Dermis blood vessel endothelial cell (primary cell): ENCODE measurements at regions not wholly inside any gene's neighbourhood (a gene's known extent, or its start where the extent isn't known, plus 50 kb on each side); places are given as distances from the start of the nearest gene placed in this dataset.

Experiments
- DNase-seq: peaks from one replicate; pipeline ENCODE4 v3.0.0; 2010

- DNase-seq = no peak
Observed at GRCh38 chr13:68275758-68276157, 1045.6 kb upstream of the PCDH9 start.

- no peak for DNase-seq
Observed at GRCh38 chr13:68272652-68273051, 1042.5 kb upstream of the PCDH9 start.

GRCh38 chr13:68264692-68265091 is 1034.6 kb upstream of the PCDH9 start:
- DNase-seq = no peak

- DNase-seq = no peak
Observed at GRCh38 chr13:68261105-68261504, 1031.0 kb upstream of the PCDH9 start.

GRCh38 chr13:68257111-68257842 is 1027.1 kb upstream of the PCDH9 start:
- DNase-seq = no peak

- no peak for DNase-seq
Observed at GRCh38 chr13:68254151-68254550, 1024.0 kb upstream of the PCDH9 start.

GRCh38 chr13:68234274-68234673 is 1004.1 kb upstream of the PCDH9 start:
- no peak for DNase-seq

GRCh38 chr13:68232351-68233130 is 1002.4 kb upstream of the PCDH9 start:
- no peak for DNase-seq

GRCh38 chr13:68214691-68215415 is 984.7 kb upstream of the PCDH9 start:
- DNase-seq = no peak

- no peak for DNase-seq
Observed at GRCh38 chr13:68199271-68199670, 969.1 kb upstream of the PCDH9 start.

GRCh38 chr13:68190818-68191217 is 960.7 kb upstream of the PCDH9 start:
- DNase-seq = no peak

GRCh38 chr13:68185444-68186141 is 955.5 kb upstream of the PCDH9 start:
- no peak for DNase-seq

- DNase-seq = no peak
Observed at GRCh38 chr13:68176475-68176874, 946.3 kb upstream of the PCDH9 start.

- DNase-seq = no peak
Observed at GRCh38 chr13:68174893-68175292, 944.8 kb upstream of the PCDH9 start.

- DNase-seq = no peak
Observed at GRCh38 chr13:68173111-68173510, 943.0 kb upstream of the PCDH9 start.

- DNase-seq = no peak
Observed at GRCh38 chr13:68170961-68171360, 940.8 kb upstream of the PCDH9 start.

- no peak for DNase-seq
Observed at GRCh38 chr13:68168448-68168847, 938.3 kb upstream of the PCDH9 start.

- DNase-seq = no peak
Observed at GRCh38 chr13:68160466-68160865, 930.3 kb upstream of the PCDH9 start.

- DNase-seq = no peak
Observed at GRCh38 chr13:68152414-68152813, 922.3 kb upstream of the PCDH9 start.

- no peak for DNase-seq
Observed at GRCh38 chr13:68145852-68146251, 915.7 kb upstream of the PCDH9 start.

GRCh38 chr13:68128297-68128915 is 898.3 kb upstream of the PCDH9 start:
- no peak for DNase-seq

- DNase-seq = no peak
Observed at GRCh38 chr13:68125087-68125480, 894.9 kb upstream of the PCDH9 start.
